Ishikawa (cell line): ENCODE measurements at regions not wholly inside any gene's neighbourhood (a gene's known extent, or its start where the extent isn't known, plus 50 kb on each side); places are given as distances from the start of the nearest gene placed in this dataset.

Experiments
- CEBPB ChIP-seq: IDR thresholded peaks from 2 replicates; pipeline ENCODE4 v1.6.1; 2012
- CREB1 ChIP-seq: IDR thresholded peaks from 2 replicates; pipeline ENCODE4 v1.6.1; 2012; ENCODE audit warnings: low read depth
- EGR1 ChIP-seq: IDR thresholded peaks from 2 replicates; pipeline ENCODE4 v1.6.1; 2012
- EP300 ChIP-seq: IDR thresholded peaks from 2 replicates; pipeline ENCODE4 v1.6.1; 2012; ENCODE audit warnings: borderline replicate concordance
- FOXM1 ChIP-seq: IDR thresholded peaks from 2 replicates; pipeline ENCODE4 v1.6.1; 2012; ENCODE audit warnings: low read depth, borderline replicate concordance
- NFIC ChIP-seq: IDR thresholded peaks from 2 replicates; pipeline ENCODE4 v1.6.1; 2012
- RAD21 ChIP-seq: IDR thresholded peaks from 2 replicates; pipeline ENCODE4 v1.6.1; 2012; ENCODE audit warnings: low read depth
- TAF1 ChIP-seq: IDR thresholded peaks from 2 replicates; pipeline ENCODE4 v1.6.1; 2012; ENCODE audit warnings: low read depth, mild to moderate bottlenecking
- TCF12 ChIP-seq: IDR thresholded peaks from 2 replicates; pipeline ENCODE4 v1.6.1; 2012; ENCODE audit warnings: low read depth
- TEAD4 ChIP-seq: IDR thresholded peaks from 2 replicates; pipeline ENCODE4 v1.6.1; 2012
- YY1 ChIP-seq: IDR thresholded peaks from 2 replicates; pipeline ENCODE4 v1.6.1; 2012; ENCODE audit warnings: low read depth
- ZBTB7A ChIP-seq: IDR thresholded peaks from 2 replicates; pipeline ENCODE4 v1.6.1; 2012; ENCODE audit warnings: low read depth
- TF ChIP-seq, protein P1 (sequence below): IDR thresholded peaks from 2 replicates; pipeline ENCODE4 v1.6.1; 2012
- TF ChIP-seq, protein P2 (sequence below): IDR thresholded peaks from 2 replicates; pipeline ENCODE4 v1.6.1; 2012
- TF ChIP-seq, protein P3 (sequence below): IDR thresholded peaks from 2 replicates; pipeline ENCODE4 v1.6.1; 2012; ENCODE audit warnings: low read depth, mild to moderate bottlenecking

DNA sequence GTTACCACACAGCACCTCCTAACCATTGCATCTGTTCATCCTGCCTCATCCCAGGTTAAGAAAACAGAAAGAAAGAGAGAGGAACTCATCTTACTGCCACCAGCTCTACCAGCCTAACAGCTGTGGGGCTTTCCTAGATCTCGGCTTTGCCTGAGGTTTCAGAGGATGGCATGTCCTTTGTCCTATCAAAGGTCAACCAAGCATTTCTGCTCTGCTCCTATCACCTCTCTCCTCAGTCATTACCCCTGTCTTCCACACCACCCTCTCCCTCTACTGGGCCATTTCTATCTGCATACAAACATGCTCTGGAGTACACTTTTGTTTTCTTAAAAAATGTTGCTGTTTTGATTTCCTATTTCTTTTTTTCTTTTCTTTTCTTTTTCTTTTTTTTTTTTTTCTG lies 393.3 kb downstream of the IRS2 start:
- TF ChIP-seq ZBTB7A = no peak
- TF ChIP-seq TEAD4 = no peak
- no peak for TF ChIP-seq NFIC
- no peak for TF ChIP-seq YY1
- no peak for TF ChIP-seq RAD21
- TF ChIP-seq FOXM1 = no peak
- no peak for TF ChIP-seq TCF12
- no peak for TF ChIP-seq EP300

DNA sequence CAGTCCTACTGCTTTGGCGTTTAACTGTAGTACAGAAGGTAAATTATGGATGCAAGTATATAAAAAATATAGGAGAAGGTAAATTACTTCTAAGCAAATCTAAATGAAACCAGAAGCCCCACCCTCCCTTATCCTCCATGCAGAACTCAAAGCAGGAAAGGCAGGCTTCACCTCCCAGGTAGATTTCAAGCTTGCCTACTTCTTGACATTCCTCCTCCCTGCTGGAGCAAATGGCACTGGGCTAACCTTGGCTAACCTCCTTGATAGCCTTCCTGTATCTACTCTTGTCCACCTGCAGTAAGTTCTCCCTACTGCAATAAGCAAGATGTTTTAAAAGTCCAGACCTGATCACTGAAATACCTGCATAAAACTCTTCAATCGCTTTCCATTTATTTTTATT lies 396.0 kb downstream of the IRS2 start:
- TF ChIP-seq EP300 (no peak), CREB1 (no peak), FOXM1 (no peak), ZBTB7A (no peak)
- TF ChIP-seq, protein P1, sequence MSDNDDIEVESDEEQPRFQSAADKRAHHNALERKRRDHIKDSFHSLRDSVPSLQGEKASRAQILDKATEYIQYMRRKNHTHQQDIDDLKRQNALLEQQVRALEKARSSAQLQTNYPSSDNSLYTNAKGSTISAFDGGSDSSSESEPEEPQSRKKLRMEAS = no peak

DNA sequence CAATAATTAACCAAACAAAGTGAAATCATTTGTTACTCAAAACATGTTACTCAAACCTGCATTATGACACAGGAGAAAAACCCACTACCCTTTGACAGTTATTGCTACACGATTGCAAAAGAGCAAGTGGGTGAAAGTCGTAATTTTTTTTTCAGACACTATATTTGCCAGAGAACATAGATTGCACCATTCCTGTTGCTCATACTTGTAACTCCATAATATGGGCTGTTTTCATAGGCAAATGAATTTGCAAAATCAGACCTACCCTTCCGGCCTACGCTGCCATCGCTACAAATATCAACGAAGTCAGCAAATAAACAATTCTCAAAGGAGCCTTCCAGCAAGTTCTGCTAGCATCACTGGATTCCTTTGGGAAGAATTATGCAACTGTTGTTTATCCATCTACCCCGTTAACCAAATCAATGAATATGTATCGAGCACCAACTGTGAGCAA lies 396.5 kb downstream of the IRS2 start:
- TF ChIP-seq CEBPB = no peak
- no peak for TF ChIP-seq TEAD4
- no peak for TF ChIP-seq EGR1
- no peak for TF ChIP-seq FOXM1
- no peak for TF ChIP-seq TCF12
- no peak for TF ChIP-seq CREB1
- TF ChIP-seq, protein P2, sequence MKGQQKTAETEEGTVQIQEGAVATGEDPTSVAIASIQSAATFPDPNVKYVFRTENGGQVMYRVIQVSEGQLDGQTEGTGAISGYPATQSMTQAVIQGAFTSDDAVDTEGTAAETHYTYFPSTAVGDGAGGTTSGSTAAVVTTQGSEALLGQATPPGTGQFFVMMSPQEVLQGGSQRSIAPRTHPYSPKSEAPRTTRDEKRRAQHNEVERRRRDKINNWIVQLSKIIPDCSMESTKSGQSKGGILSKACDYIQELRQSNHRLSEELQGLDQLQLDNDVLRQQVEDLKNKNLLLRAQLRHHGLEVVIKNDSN = no peak
- TF ChIP-seq TAF1 = no peak
- no peak for TF ChIP-seq RAD21
- no peak for TF ChIP-seq YY1
- TF ChIP-seq, protein P1 = no peak
- no peak for TF ChIP-seq NFIC
- TF ChIP-seq EP300 = no peak

DNA sequence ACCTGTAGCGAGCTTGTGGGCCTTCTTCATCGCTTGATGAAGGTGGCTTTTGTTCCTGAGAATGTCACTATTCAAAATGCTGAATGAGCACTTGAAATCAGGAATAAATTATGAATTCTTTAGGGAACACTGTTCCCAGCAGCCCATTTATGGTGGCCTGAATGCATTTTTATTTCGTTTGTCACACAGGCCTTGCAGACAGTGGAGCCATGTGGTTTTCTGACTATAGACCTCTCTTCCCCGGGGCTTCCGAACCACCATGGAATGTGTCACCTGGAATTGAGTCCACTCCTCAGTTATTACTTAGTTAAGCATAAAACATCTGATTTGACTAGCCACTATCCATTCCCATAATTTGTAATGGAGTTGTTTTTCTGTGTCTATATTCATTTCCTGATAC lies 396.9 kb downstream of the IRS2 start:
- no peak for TF ChIP-seq TEAD4
- no peak for TF ChIP-seq EGR1
- no peak for TF ChIP-seq TCF12
- TF ChIP-seq, protein P3, sequence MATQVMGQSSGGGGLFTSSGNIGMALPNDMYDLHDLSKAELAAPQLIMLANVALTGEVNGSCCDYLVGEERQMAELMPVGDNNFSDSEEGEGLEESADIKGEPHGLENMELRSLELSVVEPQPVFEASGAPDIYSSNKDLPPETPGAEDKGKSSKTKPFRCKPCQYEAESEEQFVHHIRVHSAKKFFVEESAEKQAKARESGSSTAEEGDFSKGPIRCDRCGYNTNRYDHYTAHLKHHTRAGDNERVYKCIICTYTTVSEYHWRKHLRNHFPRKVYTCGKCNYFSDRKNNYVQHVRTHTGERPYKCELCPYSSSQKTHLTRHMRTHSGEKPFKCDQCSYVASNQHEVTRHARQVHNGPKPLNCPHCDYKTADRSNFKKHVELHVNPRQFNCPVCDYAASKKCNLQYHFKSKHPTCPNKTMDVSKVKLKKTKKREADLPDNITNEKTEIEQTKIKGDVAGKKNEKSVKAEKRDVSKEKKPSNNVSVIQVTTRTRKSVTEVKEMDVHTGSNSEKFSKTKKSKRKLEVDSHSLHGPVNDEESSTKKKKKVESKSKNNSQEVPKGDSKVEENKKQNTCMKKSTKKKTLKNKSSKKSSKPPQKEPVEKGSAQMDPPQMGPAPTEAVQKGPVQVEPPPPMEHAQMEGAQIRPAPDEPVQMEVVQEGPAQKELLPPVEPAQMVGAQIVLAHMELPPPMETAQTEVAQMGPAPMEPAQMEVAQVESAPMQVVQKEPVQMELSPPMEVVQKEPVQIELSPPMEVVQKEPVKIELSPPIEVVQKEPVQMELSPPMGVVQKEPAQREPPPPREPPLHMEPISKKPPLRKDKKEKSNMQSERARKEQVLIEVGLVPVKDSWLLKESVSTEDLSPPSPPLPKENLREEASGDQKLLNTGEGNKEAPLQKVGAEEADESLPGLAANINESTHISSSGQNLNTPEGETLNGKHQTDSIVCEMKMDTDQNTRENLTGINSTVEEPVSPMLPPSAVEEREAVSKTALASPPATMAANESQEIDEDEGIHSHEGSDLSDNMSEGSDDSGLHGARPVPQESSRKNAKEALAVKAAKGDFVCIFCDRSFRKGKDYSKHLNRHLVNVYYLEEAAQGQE = no peak
- no peak for TF ChIP-seq CREB1
- TF ChIP-seq YY1 = no peak
- no peak for TF ChIP-seq RAD21
- TF ChIP-seq TAF1 = no peak
- TF ChIP-seq ZBTB7A = no peak

DNA sequence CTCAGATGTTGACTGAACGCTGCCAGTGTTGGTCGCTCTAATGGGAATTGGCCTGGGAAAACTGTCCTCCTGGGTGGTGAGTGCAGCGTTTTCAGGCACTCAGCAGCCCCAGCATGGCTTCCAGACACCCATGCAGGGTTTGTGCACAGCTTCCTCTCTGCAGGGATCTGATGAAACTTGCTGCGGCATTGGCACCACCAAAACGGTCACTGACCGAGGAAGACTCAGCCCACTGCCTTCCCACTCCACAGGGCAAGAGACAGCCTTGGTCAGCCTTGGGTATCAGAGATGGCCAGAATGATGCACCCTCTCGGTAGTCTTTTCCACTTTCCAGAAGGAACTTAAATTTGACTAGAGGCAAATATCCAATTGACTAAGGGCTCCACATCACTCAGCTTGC lies 398.9 kb downstream of the IRS2 start:
- no peak for TF ChIP-seq YY1
- no peak for TF ChIP-seq EGR1
- TF ChIP-seq RAD21 = no peak
- no peak for TF ChIP-seq EP300
- TF ChIP-seq, protein P3 = no peak
- TF ChIP-seq ZBTB7A = no peak
- TF ChIP-seq, protein P2 = no peak
- TF ChIP-seq NFIC = no peak
- no peak for TF ChIP-seq TAF1
- TF ChIP-seq FOXM1 = no peak
- TF ChIP-seq TEAD4 = no peak
- TF ChIP-seq CREB1 = no peak
- TF ChIP-seq, protein P1 = no peak
- TF ChIP-seq TCF12 = no peak
- no peak for TF ChIP-seq CEBPB

DNA sequence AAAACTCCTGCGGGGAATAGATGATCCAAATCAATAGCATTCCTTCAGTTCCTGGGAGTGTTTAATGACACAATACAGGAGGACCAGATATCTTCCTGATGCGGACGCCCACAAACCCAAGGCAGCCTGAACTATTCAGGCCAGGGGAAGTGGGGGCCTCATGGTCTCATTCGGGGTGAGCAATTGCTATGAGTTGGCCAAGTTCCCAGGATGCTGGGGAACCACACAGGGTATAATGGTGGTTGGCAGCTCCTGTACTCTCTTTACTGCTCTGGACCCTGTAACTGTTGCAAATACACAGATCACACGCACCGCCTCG lies 401.2 kb downstream of the IRS2 start:
- TF ChIP-seq EP300 = no peak
- no peak for TF ChIP-seq CREB1
- no peak for TF ChIP-seq ZBTB7A
- no peak for TF ChIP-seq RAD21
- no peak for TF ChIP-seq EGR1
- no peak for TF ChIP-seq TCF12
- TF ChIP-seq NFIC = no peak
- TF ChIP-seq TAF1 = no peak
